Effector memory CD8-positive, alpha-beta T cell (primary cell): ENCODE measurements at regions not wholly inside any gene's neighbourhood (a gene's known extent, or its start where the extent isn't known, plus 50 kb on each side); places are given as distances from the start of the nearest gene placed in this dataset.

ENCODE experiments used
- ATAC-seq: fragments of 150-1000 bp; cut with Tn5 transposase; replicated peaks from 2 replicates; pipeline ENCODE4 v1.10.0; 2021; ENCODE audit warnings: mild to moderate bottlenecking, moderate library complexity
- DNase-seq, 3 experiments: peaks; one replicate each; pipeline ENCODE4 v3.0.0; 2021
- H3K27ac Mint-ChIP-seq, 2 donors: one replicate each; pipeline ENCODE4 v1.8.0; 2022; ENCODE audit warnings: mild to moderate bottlenecking in 2 of 2, mixed read lengths in 2 of 2, moderate library complexity in 2 of 2
- H3K27me3 Mint-ChIP-seq, 2 donors: one replicate each; pipeline ENCODE4 v1.8.0; 2022; ENCODE audit warnings: mixed read lengths in 2 of 2
- H3K36me3 Mint-ChIP-seq: one replicate; pipeline ENCODE4 v1.8.0; 2022; ENCODE audit warnings: mild to moderate bottlenecking, moderate library complexity, mixed read lengths; ENCODE audit not compliant: insufficient read depth
- H3K4me1 Mint-ChIP-seq, 2 donors: one replicate each; pipeline ENCODE4 v1.8.0; 2022; ENCODE audit warnings: low read depth in 2 of 2, mixed read lengths in 2 of 2
- H3K4me3 Mint-ChIP-seq, 2 donors: one replicate each; pipeline ENCODE4 v1.8.0; 2022; ENCODE audit warnings: mild to moderate bottlenecking in 2 of 2, mixed read lengths in 2 of 2, moderate library complexity in 2 of 2
- H3K9me3 Mint-ChIP-seq, 2 donors: one replicate each; pipeline ENCODE4 v1.8.0; 2022; ENCODE audit warnings: mixed read lengths in 2 of 2

GRCh38 chr13:89239361-89240127 is 1568.4 kb downstream of the SLITRK5 start:
- H3K4me1 Mint-ChIP-seq = no peaks in the 10 kb centered on the region
- no peak for ATAC-seq
- no peak for DNase-seq
- H3K27me3 Mint-ChIP-seq = no peaks in the 10 kb centered on the region
- H3K9me3 Mint-ChIP-seq = peaks cover 0 to 3% of the 10 kb centered on the region in 2 donors
- H3K36me3 Mint-ChIP-seq = peaks cover 3% of the 10 kb centered on the region
- no peak overlapping the region for H3K27ac Mint-ChIP-seq
- no peak overlapping the region for H3K4me3 Mint-ChIP-seq

DNA sequence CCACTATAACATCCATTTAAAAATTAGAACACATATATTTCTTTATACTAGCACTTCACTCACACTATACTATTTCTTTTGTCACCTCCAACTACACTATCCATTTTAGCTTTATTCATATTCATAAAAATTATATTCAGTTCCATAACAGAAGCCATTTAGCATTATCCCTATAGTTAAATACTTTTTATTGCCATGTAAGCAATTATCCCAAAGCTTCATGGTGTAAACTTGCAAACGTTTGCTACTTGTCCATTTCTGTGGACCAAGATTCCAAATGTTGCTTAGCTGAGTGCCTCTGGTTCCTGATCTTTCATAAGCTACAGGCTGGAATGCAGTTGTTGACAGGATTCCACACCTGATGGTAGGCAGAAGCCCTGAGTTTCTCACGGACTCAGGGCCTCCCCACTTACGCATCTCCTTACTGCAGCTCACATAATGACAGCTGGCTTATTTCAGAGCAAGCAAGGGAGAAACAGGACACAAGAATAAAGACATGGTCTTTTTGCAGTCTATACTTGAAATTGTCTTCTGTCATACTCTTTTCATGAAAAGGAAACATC is 1584.8 kb downstream of the SLITRK5 start:
- Mint-ChIP-seq H3K4me3 (no peak overlapping the region), H3K9me3 (peaks cover 14% of the 10 kb centered on the region in 2 donors), H3K27ac (no peak overlapping the region), H3K4me1 (no peaks in the 10 kb centered on the region), H3K27me3 (no peaks in the 10 kb centered on the region), H3K36me3 (no peaks in the 10 kb centered on the region)
- DNase-seq (no peak), ATAC-seq (no peak)

- no peak for ATAC-seq
- H3K36me3 Mint-ChIP-seq = no peaks in the 10 kb centered on the region
- DNase-seq = no peak
- no peaks in the 10 kb centered on the region for H3K27me3 Mint-ChIP-seq
- no peak overlapping the region for H3K27ac Mint-ChIP-seq
- H3K9me3 Mint-ChIP-seq = peaks cover 0 to 4% of the 10 kb centered on the region in 2 donors
- no peak overlapping the region for H3K4me3 Mint-ChIP-seq
- no peaks in the 10 kb centered on the region for H3K4me1 Mint-ChIP-seq
Measured at GRCh38 chr13:89267734-89268133, 1596.6 kb downstream of the SLITRK5 start.

DNA sequence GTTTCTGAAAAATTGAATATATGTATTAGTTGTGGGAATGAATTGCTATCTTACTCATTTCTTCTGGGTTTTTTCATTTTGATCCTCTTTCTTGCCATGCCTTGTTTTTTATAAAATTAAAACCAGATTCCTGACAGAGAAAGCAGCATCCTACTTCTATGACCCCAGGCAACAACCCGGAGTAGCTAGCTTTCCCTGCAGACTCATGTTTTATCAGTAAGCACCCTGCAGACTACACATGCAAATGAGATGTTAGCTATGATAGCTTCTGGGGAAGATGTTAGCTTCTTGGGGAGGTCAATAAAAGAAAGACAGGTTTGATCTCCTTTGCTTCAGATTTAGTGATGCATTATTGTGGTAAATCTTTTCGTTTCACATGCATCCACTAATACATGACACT is 1598.6 kb downstream of the SLITRK5 start:
- Mint-ChIP-seq H3K27me3 (no peaks in the 10 kb centered on the region), H3K4me1 (no peaks in the 10 kb centered on the region), H3K36me3 (no peaks in the 10 kb centered on the region), H3K9me3 (peaks cover 0 to 4% of the 10 kb centered on the region in 2 donors), H3K27ac (no peak overlapping the region), H3K4me3 (no peak overlapping the region)
- ATAC-seq (no peak), DNase-seq (no peak)

- Mint-ChIP-seq H3K27ac (no peak overlapping the region), H3K27me3 (no peaks in the 10 kb centered on the region), H3K36me3 (no peaks in the 10 kb centered on the region), H3K9me3 (peaks cover 0 to 4% of the 10 kb centered on the region in 2 donors), H3K4me1 (no peaks in the 10 kb centered on the region), H3K4me3 (no peak overlapping the region)
- no peak for DNase-seq
- no peak for ATAC-seq
Measured at GRCh38 chr13:89270736-89271135, 1599.6 kb downstream of the SLITRK5 start.

- Mint-ChIP-seq H3K4me3 (no peak overlapping the region), H3K27me3 (no peaks in the 10 kb centered on the region), H3K4me1 (no peaks in the 10 kb centered on the region), H3K27ac (no peak overlapping the region), H3K36me3 (no peaks in the 10 kb centered on the region), H3K9me3 (peaks cover 6 to 13% of the 10 kb centered on the region in 2 donors)
- DNase-seq = no peak
- no peak for ATAC-seq
Measured at GRCh38 chr13:89279374-89279773, 1608.2 kb downstream of the SLITRK5 start.

GRCh38 chr13:89281331-89281730 is 1610.2 kb downstream of the SLITRK5 start:
- Mint-ChIP-seq H3K36me3 (no peaks in the 10 kb centered on the region), H3K27ac (no peak overlapping the region), H3K9me3 (peaks cover 6 to 13% of the 10 kb centered on the region in 2 donors), H3K27me3 (no peaks in the 10 kb centered on the region), H3K4me1 (no peaks in the 10 kb centered on the region), H3K4me3 (no peak overlapping the region)
- DNase-seq = no peak
- no peak for ATAC-seq

DNA sequence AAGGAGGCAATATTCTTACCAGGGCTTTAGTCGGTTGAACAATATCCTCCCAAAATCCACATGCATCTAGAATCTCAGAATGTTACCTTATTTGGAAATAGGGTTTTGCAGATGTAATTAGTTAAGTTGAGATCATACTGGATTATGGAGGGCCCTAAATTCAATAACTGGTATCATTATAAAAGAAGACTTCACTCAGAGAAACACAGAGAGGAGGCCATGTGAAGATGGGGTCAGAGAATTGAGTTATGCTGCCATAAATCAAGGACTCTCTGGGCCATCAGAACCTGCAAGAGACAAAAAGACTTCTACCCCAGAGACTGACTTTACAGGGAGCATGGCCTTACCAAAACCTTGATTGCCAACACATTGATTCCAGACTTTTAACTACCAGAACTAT is 1611.1 kb downstream of the SLITRK5 start:
- no peak overlapping the region for H3K4me3 Mint-ChIP-seq
- no peak overlapping the region for H3K27ac Mint-ChIP-seq
- H3K27me3 Mint-ChIP-seq = no peaks in the 10 kb centered on the region
- DNase-seq (no peak), ATAC-seq (no peak)
- no peaks in the 10 kb centered on the region for H3K36me3 Mint-ChIP-seq
- peaks cover 6 to 17% of the 10 kb centered on the region in 2 donors for H3K9me3 Mint-ChIP-seq
- no peaks in the 10 kb centered on the region for H3K4me1 Mint-ChIP-seq

- Mint-ChIP-seq H3K4me3 (no peak overlapping the region), H3K36me3 (no peaks in the 10 kb centered on the region), H3K27me3 (no peaks in the 10 kb centered on the region), H3K4me1 (no peaks in the 10 kb centered on the region), H3K27ac (no peak overlapping the region), H3K9me3 (peaks cover 0 to 4% of the 10 kb centered on the region in 2 donors)
- DNase-seq (no peak), ATAC-seq (no peak)
Measured at GRCh38 chr13:89287381-89287780, 1616.2 kb downstream of the SLITRK5 start.

DNA sequence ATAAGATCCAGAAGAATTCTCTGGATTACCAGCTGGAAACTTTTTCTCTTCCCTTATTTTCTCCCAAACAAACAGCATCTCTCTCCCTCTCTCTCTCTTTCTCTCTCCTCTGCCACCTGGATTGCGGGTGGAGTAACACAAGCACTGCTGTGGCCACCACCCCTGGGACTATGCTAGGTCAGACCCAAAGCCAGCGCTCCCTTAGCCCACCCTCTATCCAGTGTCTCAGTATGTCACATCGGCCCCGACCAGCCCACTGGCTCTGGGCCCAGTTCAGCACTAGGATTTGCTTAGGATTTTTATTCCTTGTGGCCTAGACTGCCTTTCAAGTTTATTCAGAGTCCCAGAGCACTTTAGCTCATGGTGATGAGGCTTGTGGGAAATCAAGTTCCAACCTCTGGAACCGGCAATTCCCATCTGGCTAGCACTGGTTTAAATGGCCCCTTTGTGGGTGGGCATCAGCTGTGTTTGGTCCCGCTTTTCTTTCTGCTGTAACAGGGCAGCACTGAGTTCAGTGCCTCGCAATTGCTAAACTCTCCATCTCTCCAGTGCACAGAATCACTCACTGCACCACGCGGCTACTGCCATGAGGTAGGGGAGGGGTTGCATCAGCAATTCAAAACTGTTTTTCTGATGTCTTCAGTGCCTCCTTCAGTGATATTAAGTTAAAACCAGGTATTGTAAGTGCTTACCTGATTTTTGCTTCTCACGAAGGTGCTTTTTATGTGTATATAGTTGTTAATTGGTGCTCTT is 1623.1 kb downstream of the SLITRK5 start:
- no peak overlapping the region for H3K27ac Mint-ChIP-seq
- no peak for DNase-seq
- no peak overlapping the region for H3K4me3 Mint-ChIP-seq
- no peak for ATAC-seq
- H3K36me3 Mint-ChIP-seq = no peaks in the 10 kb centered on the region
- peaks cover 4 to 6% of the 10 kb centered on the region in 2 donors for H3K9me3 Mint-ChIP-seq
- no peaks in the 10 kb centered on the region for H3K4me1 Mint-ChIP-seq
- no peaks in the 10 kb centered on the region for H3K27me3 Mint-ChIP-seq

GRCh38 chr13:89307278-89307677 is 1636.1 kb downstream of the SLITRK5 start:
- ATAC-seq (no peak), DNase-seq (no peak)
- no peak overlapping the region for H3K27ac Mint-ChIP-seq
- peaks cover 6 to 9% of the 10 kb centered on the region in 2 donors for H3K9me3 Mint-ChIP-seq
- no peaks in the 10 kb centered on the region for H3K4me1 Mint-ChIP-seq
- H3K4me3 Mint-ChIP-seq = no peak overlapping the region
- H3K27me3 Mint-ChIP-seq = no peaks in the 10 kb centered on the region
- no peaks in the 10 kb centered on the region for H3K36me3 Mint-ChIP-seq

DNA sequence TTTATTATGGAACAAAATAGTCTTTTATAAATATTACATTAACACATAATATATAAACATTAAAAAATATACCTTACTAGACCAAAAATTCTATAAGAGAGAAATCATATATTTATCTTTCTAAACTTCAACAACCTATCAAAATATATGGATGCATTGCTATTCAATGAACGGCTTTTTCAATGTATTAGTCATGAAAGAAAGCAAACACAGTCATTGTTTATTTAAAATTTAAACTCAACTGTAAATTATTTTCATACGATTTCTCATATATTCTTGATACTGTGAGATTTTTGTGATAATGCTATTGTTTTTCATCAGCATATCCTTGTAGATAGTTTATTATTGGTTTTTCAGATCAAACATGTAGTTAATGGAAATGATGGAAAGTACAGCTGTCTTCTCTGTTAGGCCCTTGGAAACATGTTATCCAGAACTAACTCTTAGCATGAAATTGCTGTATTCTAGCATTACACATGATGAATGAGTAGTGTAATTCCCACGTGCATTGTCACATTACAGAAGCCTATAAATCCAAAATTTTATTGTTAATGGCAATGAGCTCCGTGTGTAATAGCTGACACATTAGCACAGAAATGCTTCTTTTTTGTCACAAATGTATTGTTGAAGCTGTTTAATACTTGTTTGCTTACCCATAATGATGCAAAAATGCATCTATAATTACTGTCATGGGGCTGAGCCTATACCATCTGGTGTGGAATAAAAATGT is 1639.9 kb downstream of the SLITRK5 start:
- peaks cover 0 to 4% of the 10 kb centered on the region in 2 donors for H3K9me3 Mint-ChIP-seq
- no peaks in the 10 kb centered on the region for H3K4me1 Mint-ChIP-seq
- ATAC-seq = no peak

DNA sequence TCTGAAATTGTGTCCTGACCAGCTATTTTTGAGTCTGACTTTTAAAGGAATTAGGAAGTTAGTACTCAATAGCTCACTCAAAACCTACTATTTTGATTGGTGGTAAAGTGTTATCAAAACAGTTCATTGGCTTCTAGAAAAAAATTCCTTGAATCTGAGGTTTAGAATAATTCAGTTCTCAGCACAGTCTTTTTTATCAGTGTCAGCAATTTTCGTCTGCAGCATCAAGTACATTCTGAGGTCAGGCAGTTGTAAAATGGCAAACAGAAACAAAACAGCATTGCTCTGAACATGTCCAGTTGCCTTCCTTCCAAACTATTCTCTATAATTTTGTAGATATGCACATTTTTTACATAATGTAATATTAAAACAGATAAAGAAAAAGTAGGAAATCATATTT is 1644.1 kb downstream of the SLITRK5 start:
- ATAC-seq = no peak
- Mint-ChIP-seq H3K4me1 (no peaks in the 10 kb centered on the region), H3K36me3 (no peaks in the 10 kb centered on the region), H3K27me3 (no peaks in the 10 kb centered on the region), H3K9me3 (peaks cover 2 to 5% of the 10 kb centered on the region in 2 donors), H3K27ac (no peak overlapping the region), H3K4me3 (no peak overlapping the region)
- DNase-seq = no peak

More for the DNA sequence above, 1639.9 kb downstream of the SLITRK5 start:
- H3K27me3 Mint-ChIP-seq = no peaks in the 10 kb centered on the region
- DNase-seq = no peak
- H3K27ac Mint-ChIP-seq = no peak overlapping the region
- H3K4me3 Mint-ChIP-seq = no peak overlapping the region
- H3K36me3 Mint-ChIP-seq = no peaks in the 10 kb centered on the region
